ENCODE measurements at regions not wholly inside any gene's neighbourhood (a gene's known extent, or its start where the extent isn't known, plus 50 kb on each side); places are given as distances from the start of the nearest gene placed in this dataset.
A peak's percentile ranks its signal among the peaks of the same experiment; 100 is the strongest.
"Not testable (repeated sequence)": the region's sequence is repeated elsewhere in the genome, so short reads cannot be mapped to it uniquely, and the experiment has no call there.

DNA sequence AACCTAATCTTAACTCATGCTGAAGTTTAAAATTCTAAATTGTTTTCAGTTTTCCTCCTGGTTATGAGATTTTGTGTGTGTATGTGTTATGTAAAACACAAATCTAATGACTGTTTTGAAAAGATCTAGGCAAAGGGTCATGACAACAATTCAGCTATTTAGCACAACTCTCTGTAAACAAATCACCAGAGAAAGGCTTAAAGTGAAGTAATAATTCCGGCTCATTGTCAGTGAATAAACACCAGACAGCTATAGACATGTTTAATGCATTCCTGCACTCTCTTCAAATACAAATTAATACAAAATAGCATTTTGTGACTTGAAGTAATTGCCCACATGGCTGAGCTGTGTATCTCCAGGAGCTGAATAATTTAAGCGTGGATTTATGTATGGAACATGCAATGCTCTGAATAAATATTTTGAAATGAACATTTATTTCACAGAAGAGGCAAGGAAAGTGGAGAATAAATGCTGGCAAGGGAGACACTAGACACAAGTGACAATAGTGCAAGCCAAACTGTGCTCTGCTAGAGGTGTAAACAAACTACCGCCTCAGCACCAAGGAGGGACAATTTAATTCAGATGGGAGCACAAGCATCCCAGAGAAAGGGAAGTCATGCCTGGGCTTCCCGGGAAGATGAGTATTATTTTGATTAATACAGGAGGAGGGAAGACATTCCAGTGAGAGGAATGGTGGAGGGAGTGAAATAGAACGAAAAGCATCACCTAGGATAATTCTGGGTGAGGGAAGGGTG lies 133.6 kb upstream of the XPO1 start:
- DNase-seq = no peak

DNA sequence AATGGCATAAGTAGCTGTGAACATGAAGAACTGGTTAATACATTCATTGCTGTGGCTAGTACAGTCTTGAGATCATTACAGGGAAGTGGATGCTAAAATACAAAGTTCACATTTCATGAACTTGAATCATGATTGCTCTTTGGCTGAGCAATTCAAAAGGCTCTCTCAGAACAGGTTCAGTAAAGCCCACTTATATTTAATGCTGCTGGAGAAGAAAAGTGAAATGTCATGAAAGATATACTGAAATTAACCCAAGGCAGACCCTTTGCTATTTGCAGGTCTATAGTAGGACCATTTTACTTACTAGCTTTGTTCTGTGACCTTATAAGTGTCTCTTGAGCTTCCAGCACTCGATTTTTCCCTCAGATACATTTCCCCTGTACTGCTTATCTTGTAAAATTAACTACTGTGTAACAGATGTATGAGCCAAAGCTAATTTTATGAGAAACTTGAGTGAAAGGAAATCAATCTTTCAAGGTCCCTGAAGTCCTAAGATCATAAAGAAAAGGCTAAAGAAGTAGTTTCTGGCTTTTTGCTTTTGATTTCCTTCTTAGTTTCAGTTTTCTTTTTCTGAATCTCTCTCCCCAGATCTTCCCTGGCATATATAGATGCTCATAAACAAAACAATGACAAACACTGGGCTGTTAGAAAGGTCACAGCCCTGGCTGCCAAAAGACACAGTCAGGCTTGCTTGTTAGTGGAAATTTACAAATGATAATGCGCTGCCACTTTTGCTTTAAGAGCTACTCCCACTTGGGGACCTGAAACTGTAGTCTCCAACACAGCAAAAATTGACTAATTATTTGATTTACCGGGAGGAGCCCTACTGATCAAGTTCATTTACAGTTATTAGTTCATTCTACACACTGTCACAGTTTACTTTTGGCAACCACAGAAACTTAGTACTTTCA lies 132.7 kb upstream of the XPO1 start:
- DNase-seq = peak; percentile 36

- no peak for DNase-seq
Observed at GRCh38 chr2:61664190-61664589, 126.0 kb upstream of the XPO1 start.

GRCh38 chr2:61662990-61663389 lies 124.8 kb upstream of the XPO1 start:
- DNase-seq = no peak

GRCh38 chr2:61660511-61661388 lies 122.6 kb upstream of the XPO1 start:
- DNase-seq = peak; percentile 8

DNA sequence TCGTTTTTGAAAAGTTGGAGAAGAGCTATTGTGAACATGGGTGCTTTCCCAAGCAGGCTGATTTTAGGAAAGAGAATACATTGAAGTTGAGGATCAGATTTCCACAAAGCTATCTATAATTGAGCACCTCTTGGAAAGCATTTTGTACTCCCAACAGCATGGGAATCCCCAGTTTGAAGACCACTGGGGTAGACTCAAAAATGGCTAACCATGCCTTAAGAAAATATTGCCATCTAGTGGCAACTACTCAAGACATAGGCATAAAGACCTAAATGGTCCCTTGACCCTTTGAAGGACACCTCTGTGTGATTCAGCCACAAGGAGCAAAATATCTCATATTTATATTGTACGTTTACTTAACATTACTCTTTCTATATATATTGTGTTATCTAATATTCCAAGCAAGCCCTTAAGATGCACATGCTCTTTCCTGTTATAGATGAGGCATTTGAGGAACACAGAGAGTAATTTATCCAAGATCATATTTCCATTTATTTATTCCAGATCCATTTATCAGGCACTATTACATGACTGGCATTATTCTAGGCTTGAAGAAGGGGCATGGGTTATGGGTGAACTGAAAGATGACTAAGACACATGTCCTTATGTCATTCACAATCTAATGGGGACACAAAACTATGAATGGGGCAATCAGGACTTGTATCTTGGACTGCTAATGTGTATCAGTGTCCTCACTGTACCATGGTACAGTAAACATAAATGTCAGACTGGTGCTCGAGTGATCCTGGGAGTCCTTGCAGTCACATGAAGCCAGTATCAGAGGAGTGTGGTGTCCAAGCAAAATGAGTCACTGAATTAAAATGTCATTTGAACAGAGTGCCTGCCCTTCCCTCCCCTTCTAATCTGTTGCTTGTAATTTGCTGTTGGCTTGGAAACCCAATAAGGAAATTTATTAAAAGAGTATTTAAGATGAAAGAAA lies 121.0 kb upstream of the XPO1 start:
- peak; percentile 83 for DNase-seq

- not testable (repeated sequence) for DNase-seq
Observed at GRCh38 chr2:61649946-61650345, 111.8 kb upstream of the XPO1 start.

GRCh38 chr2:61649021-61649420 lies 110.9 kb upstream of the XPO1 start:
- DNase-seq = no peak

GRCh38 chr2:61647044-61647443 lies 108.9 kb upstream of the XPO1 start:
- DNase-seq = no peak

GRCh38 chr2:61645911-61646310 lies 107.8 kb upstream of the XPO1 start:
- DNase-seq = no peak

DNA sequence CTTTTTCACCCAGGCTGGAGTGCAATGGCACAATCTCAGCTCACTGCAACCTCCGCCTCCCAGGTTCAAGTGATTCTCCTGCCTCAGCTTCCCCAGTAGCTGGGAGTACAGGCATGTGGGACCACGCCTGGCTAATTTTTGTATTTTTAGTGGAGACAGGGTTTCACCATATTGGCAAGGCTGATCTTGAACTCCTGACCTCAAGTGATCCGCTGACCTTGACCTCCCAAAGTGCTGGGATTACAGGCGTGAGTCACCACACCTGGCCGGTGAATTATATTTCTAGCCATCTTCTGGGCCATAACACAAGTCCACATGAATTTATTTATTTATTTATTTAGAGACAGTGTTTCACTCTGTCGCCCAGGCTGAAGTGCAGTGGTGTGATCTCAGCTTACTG lies 105.0 kb upstream of the XPO1 start:
- DNase-seq = not testable (repeated sequence)

- no peak for DNase-seq
Observed at GRCh38 chr2:61640406-61640805, 102.2 kb upstream of the XPO1 start.

- DNase-seq = no peak
Observed at GRCh38 chr2:61639721-61640120, 101.6 kb upstream of the XPO1 start.

- no peak for DNase-seq
Observed at GRCh38 chr2:61636686-61637085, 98.5 kb upstream of the XPO1 start.

DNA sequence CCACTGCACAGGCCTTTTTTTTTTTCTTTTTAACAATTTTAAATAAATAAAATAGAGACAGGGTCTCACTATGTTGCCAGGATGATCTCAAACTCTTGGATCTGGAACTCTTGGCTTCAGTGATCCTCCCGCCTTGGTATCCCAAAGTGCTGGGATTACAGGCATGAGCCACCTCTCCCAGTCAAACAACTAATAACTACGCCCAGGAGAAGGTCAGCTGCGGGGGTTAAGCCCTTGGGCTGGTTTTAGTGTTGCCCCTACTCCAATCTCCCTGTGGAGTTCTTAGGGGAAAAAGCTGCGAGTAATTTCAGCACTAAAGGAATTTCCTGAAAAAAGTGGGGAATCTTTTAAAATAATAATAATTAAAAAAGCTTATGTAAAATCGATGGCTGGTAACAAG lies 96.4 kb upstream of the XPO1 start:
- DNase-seq = no peak

DNA sequence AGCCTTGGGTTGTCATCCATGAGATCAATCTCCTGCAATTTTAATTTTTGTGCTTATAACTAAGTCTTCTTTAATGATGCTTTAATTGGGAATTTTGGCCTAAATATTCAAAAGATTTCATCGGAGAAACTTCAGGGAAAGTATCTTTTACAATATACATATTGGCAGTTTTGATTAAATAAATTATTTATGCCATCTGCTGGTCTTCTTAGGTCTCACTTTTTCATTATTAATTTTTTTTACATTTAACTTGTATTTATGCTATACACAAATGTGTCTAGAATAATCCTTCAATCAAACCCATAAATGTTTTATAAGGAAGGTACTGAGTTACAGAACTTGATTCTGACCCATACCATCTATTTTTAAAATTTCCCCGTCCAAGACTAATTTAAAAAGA lies 95.1 kb upstream of the XPO1 start:
- DNase-seq = peak; percentile 13

DNA sequence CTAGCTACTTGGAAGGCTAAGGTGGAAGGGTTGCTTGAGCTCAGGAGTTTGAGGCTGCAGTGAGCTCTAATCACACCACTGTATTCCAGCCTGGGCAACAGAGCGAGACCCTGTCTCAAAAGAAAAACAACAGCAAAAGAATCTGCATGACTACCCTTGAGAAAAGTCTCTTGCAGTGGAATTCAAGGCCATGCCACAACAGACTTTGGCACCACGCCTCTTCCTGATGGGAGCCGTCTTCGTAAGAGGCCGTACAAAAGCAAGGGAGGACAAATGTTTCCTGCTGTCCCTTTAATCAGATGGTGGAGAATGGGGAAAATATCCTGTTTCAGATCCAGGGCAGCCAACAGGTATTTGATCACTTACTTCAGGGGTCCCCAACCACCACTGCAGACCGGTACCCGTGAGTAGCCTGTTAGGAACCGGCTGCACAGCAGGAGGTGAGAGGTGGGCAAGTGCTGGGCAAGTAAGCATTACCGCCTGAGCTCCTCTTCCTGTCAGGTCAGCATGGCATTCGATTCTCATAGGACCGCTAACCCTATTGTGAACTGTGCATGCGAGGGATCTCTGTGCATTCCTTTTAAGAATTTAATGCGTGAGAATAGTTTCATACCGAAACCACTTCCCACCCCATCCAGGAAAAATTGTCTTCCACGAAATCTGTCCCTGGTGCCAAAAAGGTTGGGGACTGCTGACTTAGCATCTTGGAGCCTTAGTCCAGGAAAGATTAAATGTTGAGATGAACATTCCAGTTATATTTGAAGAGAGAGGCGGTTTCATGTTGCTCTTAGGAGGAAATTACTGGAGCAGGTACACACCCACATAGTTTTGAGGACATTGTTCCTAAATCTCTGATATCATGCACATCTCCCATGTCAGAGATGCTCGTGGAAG lies 94.4 kb upstream of the XPO1 start:
- no peak for DNase-seq

DNA sequence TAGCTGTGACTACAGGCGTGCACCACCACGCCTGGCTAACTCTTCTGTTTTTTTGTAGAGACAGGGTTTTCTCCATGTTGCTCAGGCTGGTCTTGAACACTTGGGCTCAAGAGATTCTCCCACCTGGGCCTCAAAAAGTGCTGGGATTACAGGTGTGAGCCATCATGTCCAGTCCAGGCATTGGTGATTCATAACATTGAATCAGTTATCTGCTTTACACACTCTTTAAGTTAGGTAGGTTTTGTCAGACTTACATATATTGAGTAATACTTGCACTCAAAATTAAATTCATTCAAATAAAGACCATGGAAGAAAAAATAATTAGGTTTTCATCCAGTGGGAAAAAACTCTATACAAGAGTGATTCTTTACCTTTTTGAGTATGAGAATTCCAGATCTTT lies 93.2 kb upstream of the XPO1 start:
- DNase-seq = no peak

DNA sequence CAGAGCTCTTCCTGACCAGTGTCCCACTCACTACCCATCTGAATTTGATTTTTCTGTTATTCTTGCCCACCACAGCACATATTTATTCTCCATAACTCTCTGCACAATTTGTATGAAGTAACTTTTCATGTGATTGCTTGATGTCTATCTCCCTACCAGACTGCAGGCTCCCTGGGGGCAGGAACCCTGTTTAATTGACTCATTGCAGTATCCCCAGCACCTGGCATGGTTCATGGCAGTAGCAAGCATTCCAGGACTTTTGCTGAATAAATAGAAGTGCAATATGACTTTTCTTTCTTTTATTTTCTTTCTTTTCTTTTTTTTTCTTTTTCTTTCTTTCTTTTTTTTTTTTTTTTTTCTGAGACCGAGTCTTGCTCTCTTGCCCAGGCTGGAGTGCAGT lies 88.7 kb upstream of the XPO1 start:
- DNase-seq = no peak

GRCh38 chr2:61623747-61624146 lies 85.6 kb upstream of the XPO1 start:
- DNase-seq = no peak

Measured in DMS53 (cell line).